GM23338 (cell line): ENCODE measurements at regions not wholly inside any gene's neighbourhood (a gene's known extent, or its start where the extent isn't known, plus 50 kb on each side); places are given as distances from the start of the nearest gene placed in this dataset.

Experiments
- CREB1 ChIP-seq: fragments of 250-450 bp; sonication (Bioruptor Pico); IDR thresholded peaks from 2 replicates; pipeline ENCODE4 v1.5.0; 2020; ENCODE audit warnings: low read depth, mild to moderate bottlenecking, moderate library complexity
- CTCF ChIP-seq, 2 experiments: fragments of 200-600 bp in 1 of 2; sonication (generic) in 1 of 2; conservative IDR thresholded peaks; 2 replicates each; pipeline versions ENCODE4 v1.5.1 to v1.6.1; 2016 to 2017; ENCODE audit warnings: antibody characterized with exemption in 2 of 2, low read depth in 2 of 2, mild to moderate bottlenecking in 2 of 2, moderate library complexity in 1 of 2
- EZH2 ChIP-seq: fragments of 200-600 bp; sonication (generic); IDR thresholded peaks from one replicate; pipeline ENCODE4 v1.8.0; 2017; ENCODE audit warnings: antibody characterized with exemption, mild to moderate bottlenecking, low read depth; ENCODE audit not compliant: unreplicated experiment
- POLR2AphosphoS5 ChIP-seq: IDR thresholded peaks from 2 replicates; pipeline ENCODE4 v1.6.1; 2016; ENCODE audit warnings: antibody characterized with exemption, low read depth

GRCh38 chr2:41129988-41130387 is 678.1 kb upstream of the SLC8A1 start:
- TF ChIP-seq EZH2 (no peak), CTCF (conservative IDR thresholded peaks at IDR 0.05; ENCODE audit: low read depth in 2 of 2) (no peak), CREB1 (no peak), POLR2AphosphoS5 (no peak)
